Esophagus squamous epithelium (tissue), 5 donors: ENCODE measurements at regions not wholly inside any gene's neighbourhood (a gene's known extent, or its start where the extent isn't known, plus 50 kb on each side); places are given as distances from the start of the nearest gene placed in this dataset.

Experiments
- DNase-seq: peaks from one replicate; lab custom pipeline; 2025; lab: John Stamatoyannopoulos, UW
- H3K27ac ChIP-seq, 4 donors: fragments of 200-600 bp; sonication (generic); one replicate each; pipeline ENCODE4 v1.5.1; 2016 to 2019; ENCODE audit warnings: mild to moderate bottlenecking in 1 of 4
- H3K27me3 ChIP-seq, 4 donors: fragments of 200-600 bp; sonication (generic); 1 replicate in 3 of 4; 2 replicates in 1 of 4; pipeline versions ENCODE4 v1.5.1 to v1.6.0; 2017 to 2021; ENCODE audit warnings: antibody characterized with exemption in 1 of 4
- H3K36me3 ChIP-seq, 3 donors: fragments of 200-600 bp; sonication (generic); one replicate each; pipeline ENCODE4 v1.5.1; 2016 to 2019
- H3K4me1 ChIP-seq, 3 donors: fragments of 200-600 bp; sonication (generic); one replicate each; pipeline ENCODE4 v1.5.1; 2017 to 2019
- H3K4me3 ChIP-seq, 4 donors: fragments of 200-600 bp; sonication (generic); 1 replicate in 3 of 4; 2 replicates in 1 of 4; pipeline ENCODE4 v1.5.1; 2016 to 2019; ENCODE audit warnings: mild to moderate bottlenecking in 2 of 4, moderate library complexity in 1 of 4
- H3K9me3 ChIP-seq, 3 donors: fragments of 200-600 bp; sonication (generic); one replicate each; pipeline ENCODE4 v1.5.1; 2016 to 2019
- CTCF ChIP-seq, 6 experiments: fragments of 450-650 bp in 4 of 6; fragments of 200-600 bp in 2 of 6; sonication (generic) in 2 of 6; IDR thresholded peaks; one replicate each; pipeline ENCODE4 v1.5.1; 2016 to 2019; ENCODE audit warnings: antibody characterized with exemption in 6 of 6, mild to moderate bottlenecking in 4 of 6, moderate library complexity in 4 of 6
- POLR2A ChIP-seq, 4 donors: fragments of 450-650 bp; IDR thresholded peaks; one replicate each; pipeline ENCODE4 v1.6.1; 2017; ENCODE audit warnings: antibody characterized with exemption in 4 of 4, mild to moderate bottlenecking in 4 of 4, moderate library complexity in 3 of 4
- WGBS, 2 donors: methylation state at CpG; one replicate each; pipeline ENCODE4 v1.1.5; 2018; 5-methylcytosine and 5-hydroxymethylcytosine counted together
- intact Hi-C: fragments of 100-400 bp; cut with DNase I; formaldehyde crosslinking; loops from one replicate; pipeline ENCODE4 v1.15.0; 2022
- donor health status: DM: yes; HTN: yes; CAD: no.

GRCh38 chr17:70891306-70891705 is 722.0 kb downstream of the KCNJ2 start:
- H3K4me1 ChIP-seq: no peaks in the 10 kb centered on the region
- peaks cover 0 to 6% (median 0%) of the 10 kb centered on the region in 3 donors for H3K9me3 ChIP-seq
- intact Hi-C loops: no loop called here
- TF ChIP-seq POLR2A (IDR thresholded peaks at IDR 0.05) (no peak), CTCF (IDR thresholded peaks at IDR 0.05) (no peak)
- no peaks in the 10 kb centered on the region for H3K27me3 ChIP-seq
- 76 to 83% methylated on average over 4 of the region's 4 CpGs for WGBS, 2 donors
- H3K4me3 ChIP-seq: no peak overlapping the region
- DNase-seq: no peak
- no peaks in the 10 kb centered on the region for H3K36me3 ChIP-seq
- no peak overlapping the region for H3K27ac ChIP-seq

- 58 to 75% methylated on average over 1 of the region's 1 CpG for WGBS, 2 donors
- Histone ChIP-seq H3K9me3 (peaks cover 0 to 6% (median 0%) of the 10 kb centered on the region in 3 donors), H3K4me1 (no peaks in the 10 kb centered on the region), H3K4me3 (no peak overlapping the region), H3K27ac (no peak overlapping the region), H3K36me3 (no peaks in the 10 kb centered on the region), H3K27me3 (no peaks in the 10 kb centered on the region)
- DNase-seq: no peak
- no peak for TF ChIP-seq POLR2A (IDR thresholded peaks at IDR 0.05)
- TF ChIP-seq CTCF (IDR thresholded peaks at IDR 0.05): no peak
- intact Hi-C loops: no loop called here
Measured at GRCh38 chr17:70892527-70892926, 723.2 kb downstream of the KCNJ2 start.

GRCh38 chr17:70896843-70897242 is 727.5 kb downstream of the KCNJ2 start:
- Histone ChIP-seq H3K9me3 (peaks cover 0 to 6% (median 0%) of the 10 kb centered on the region in 3 donors), H3K4me3 (no peak overlapping the region), H3K36me3 (no peaks in the 10 kb centered on the region), H3K27me3 (no peaks in the 10 kb centered on the region), H3K4me1 (no peaks in the 10 kb centered on the region), H3K27ac (no peak overlapping the region)
- no peak for TF ChIP-seq CTCF (IDR thresholded peaks at IDR 0.05)
- no peak for TF ChIP-seq POLR2A (IDR thresholded peaks at IDR 0.05)
- intact Hi-C loops: no loop called here
- DNase-seq: no peak
- 58 to 65% methylated on average over 4 of the region's 4 CpGs for WGBS, 2 donors

DNA sequence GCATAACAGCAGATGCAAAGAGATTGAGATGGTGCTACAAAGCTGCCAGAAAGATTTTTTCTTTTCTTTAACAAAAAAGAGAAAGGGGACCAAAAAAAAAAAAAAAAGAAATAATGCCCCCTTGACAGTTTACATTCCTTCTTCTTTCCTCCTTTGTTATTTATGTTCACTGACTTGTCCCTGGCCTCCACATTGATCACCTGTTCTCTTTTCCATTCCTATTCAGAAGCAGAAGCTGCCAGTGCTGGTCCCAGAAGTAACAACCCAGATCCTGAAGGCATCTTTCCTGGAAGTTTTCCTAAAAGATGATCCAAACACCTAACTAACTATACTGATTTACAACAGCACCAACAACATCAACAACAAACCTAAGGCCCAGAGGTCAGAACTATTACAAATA is 728.1 kb downstream of the KCNJ2 start:
- Histone ChIP-seq H3K9me3 (peaks cover 0 to 6% (median 0%) of the 10 kb centered on the region in 3 donors), H3K4me3 (no peak overlapping the region), H3K4me1 (no peaks in the 10 kb centered on the region), H3K27me3 (no peaks in the 10 kb centered on the region), H3K27ac (no peak overlapping the region), H3K36me3 (no peaks in the 10 kb centered on the region)
- TF ChIP-seq CTCF (IDR thresholded peaks at IDR 0.05) (no peak), POLR2A (IDR thresholded peaks at IDR 0.05) (no peak)
- no peak for DNase-seq
- intact Hi-C loops: no loop called here

DNA sequence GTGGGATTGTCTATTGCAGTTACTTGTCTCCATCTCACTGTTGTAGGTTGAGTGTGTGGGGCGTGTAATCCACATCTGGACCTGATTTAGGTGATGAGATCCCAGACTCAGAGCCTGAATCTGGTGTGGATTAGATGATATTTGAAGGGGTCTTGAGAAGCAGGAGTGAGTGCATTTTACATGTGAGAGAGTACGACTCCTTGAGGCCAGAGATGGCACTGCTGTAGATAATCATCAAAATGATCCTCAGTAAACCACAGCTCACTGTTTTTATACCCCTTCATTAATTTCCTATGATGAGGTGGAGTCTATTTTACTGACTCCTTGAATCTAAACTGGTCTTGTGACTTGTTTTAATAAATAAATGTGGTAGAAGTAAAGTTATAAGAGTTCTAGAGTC is 732.5 kb downstream of the KCNJ2 start:
- TF ChIP-seq POLR2A (IDR thresholded peaks at IDR 0.05) (no peak), CTCF (IDR thresholded peaks at IDR 0.05) (no peak)
- Histone ChIP-seq H3K27me3 (no peaks in the 10 kb centered on the region), H3K9me3 (no peaks in the 10 kb centered on the region), H3K4me3 (no peak overlapping the region), H3K4me1 (no peaks in the 10 kb centered on the region), H3K27ac (no peak overlapping the region), H3K36me3 (no peaks in the 10 kb centered on the region)
- DNase-seq: no peak
- WGBS, 2 donors: 72 to 87% methylated on average over 2 of the region's 2 CpGs
- intact Hi-C loops: no loop called here
